Endodermal cell (in vitro differentiated cells): ENCODE measurements at regions not wholly inside any gene's neighbourhood (a gene's known extent, or its start where the extent isn't known, plus 50 kb on each side); places are given as distances from the start of the nearest gene placed in this dataset.

Source experiments
- DNase-seq: peaks from one replicate; pipeline ENCODE4 v3.0.0-alpha.2; 2017
- H3K27ac ChIP-seq: 2 replicates; pipeline ENCODE4 v1.5.1; 2013; ENCODE audit warnings: mild to moderate bottlenecking, low read depth, low read length, moderate library complexity
- H3K27me3 ChIP-seq: 2 replicates; pipeline ENCODE4 v1.6.1; 2013; ENCODE audit warnings: mild to moderate bottlenecking, low read length, moderate library complexity; ENCODE audit not compliant: insufficient read depth, control insufficient read depth, poor library complexity, severe bottlenecking
- H3K36me3 ChIP-seq: 2 replicates; pipeline ENCODE4 v1.7.0; 2013; ENCODE audit warnings: mild to moderate bottlenecking, low read length, moderate library complexity; ENCODE audit not compliant: control insufficient read depth, insufficient read depth
- H3K4me1 ChIP-seq: one replicate; pipeline ENCODE4 v1.7.0; 2013; ENCODE audit warnings: low read length; ENCODE audit not compliant: control insufficient read depth, insufficient read depth
- H3K4me3 ChIP-seq: 2 replicates; pipeline ENCODE4 v1.5.1; 2013; ENCODE audit warnings: mild to moderate bottlenecking, low read length, moderate library complexity
- H3K9ac ChIP-seq: 2 replicates; pipeline ENCODE4 v1.6.1; 2013; ENCODE audit warnings: mild to moderate bottlenecking, low read length, moderate library complexity; ENCODE audit not compliant: poor library complexity, severe bottlenecking; ENCODE audit errors: extremely low read depth
- H3K9me3 ChIP-seq: 2 replicates; pipeline ENCODE4 v1.6.1; 2013; ENCODE audit warnings: mild to moderate bottlenecking, low read length, moderate library complexity; ENCODE audit not compliant: control insufficient read depth
- H3K27ac Mint-ChIP-seq: 2 replicates; pipeline ENCODE4 v1.8.0; 2020; ENCODE audit warnings: mixed read lengths
- H3K27me3 Mint-ChIP-seq: 2 replicates; pipeline ENCODE4 v1.8.0; 2021; ENCODE audit warnings: mild to moderate bottlenecking, mixed read lengths; ENCODE audit not compliant: insufficient read depth
- H3K36me3 Mint-ChIP-seq: 2 replicates; pipeline ENCODE4 v1.8.0; 2020; ENCODE audit warnings: low read depth, mixed read lengths
- H3K4me1 Mint-ChIP-seq: 2 replicates; pipeline ENCODE4 v1.8.0; 2020; ENCODE audit warnings: mixed read lengths
- H3K4me3 Mint-ChIP-seq: 2 replicates; pipeline ENCODE4 v1.8.0; 2020; ENCODE audit warnings: mild to moderate bottlenecking, moderate library complexity, mixed read lengths
- H3K9me3 Mint-ChIP-seq: 2 replicates; pipeline ENCODE4 v1.8.0; 2020; ENCODE audit warnings: mild to moderate bottlenecking, mixed read lengths
- CTCF ChIP-seq: fragments of 200-600 bp; sonication (generic); conservative IDR thresholded peaks from 2 replicates; pipeline ENCODE4 v1.5.0; 2021; ENCODE audit warnings: antibody characterized with exemption, mild to moderate bottlenecking
- WGBS, 2 experiments: methylation state at CpG; one replicate each; pipeline versions ENCODE4 v1.1.5 to v1.1.7; 2013; ENCODE audit warnings: missing lambda C conversion rate in 2 of 2, mixed read lengths in 1 of 2; ENCODE audit not compliant: insufficient coverage in 1 of 2, insufficient read length in 1 of 2; 5-methylcytosine and 5-hydroxymethylcytosine counted together

GRCh38 chr11:98456308-98456680 is 564.5 kb upstream of the CNTN5 start:
- H3K9me3 Mint-ChIP-seq: no peaks in the 10 kb centered on the region
- Histone ChIP-seq H3K9me3 (no peaks in the 10 kb centered on the region), H3K9ac (no peak overlapping the region), H3K36me3 (no peaks in the 10 kb centered on the region), H3K4me1 (no peaks in the 10 kb centered on the region), H3K4me3 (no peak overlapping the region), H3K27me3 (no peaks in the 10 kb centered on the region), H3K27ac (no peak overlapping the region)
- WGBS, 2 experiments: 85 to 95% methylated on average over 1 to 5 of the region's 5 CpGs
- H3K4me1 Mint-ChIP-seq: peaks cover 9% of the 10 kb centered on the region
- no peaks in the 10 kb centered on the region for H3K36me3 Mint-ChIP-seq
- no peaks in the 10 kb centered on the region for H3K27me3 Mint-ChIP-seq
- TF ChIP-seq CTCF: no peak
- peak overlapping the region; percentile 82 for H3K27ac Mint-ChIP-seq
- H3K4me3 Mint-ChIP-seq: no peak overlapping the region
- DNase-seq: peak; percentile 44

GRCh38 chr11:98495016-98495415 is 525.7 kb upstream of the CNTN5 start:
- Histone ChIP-seq H3K4me3 (no peak overlapping the region), H3K9me3 (no peaks in the 10 kb centered on the region), H3K36me3 (no peaks in the 10 kb centered on the region), H3K27me3 (no peaks in the 10 kb centered on the region), H3K4me1 (peaks cover 9% of the 10 kb centered on the region), H3K27ac (no peak overlapping the region), H3K9ac (no peak overlapping the region)
- DNase-seq: no peak
- Mint-ChIP-seq H3K36me3 (no peaks in the 10 kb centered on the region), H3K4me3 (peak overlapping the region; percentile 52), H3K27ac (peak overlapping the region; percentile 76), H3K4me1 (peaks cover 34% of the 10 kb centered on the region), H3K27me3 (no peaks in the 10 kb centered on the region), H3K9me3 (no peaks in the 10 kb centered on the region)
- TF ChIP-seq CTCF: no peak
- 93% methylated on average over 2 of the region's 2 CpGs; no CpG with 5 or more reads in 1 of the 2 experiments for WGBS, 2 experiments

GRCh38 chr11:98495601-98496000 is 525.1 kb upstream of the CNTN5 start:
- H3K9ac ChIP-seq: no peak overlapping the region
- no peaks in the 10 kb centered on the region for H3K9me3 ChIP-seq
- Mint-ChIP-seq H3K9me3 (no peaks in the 10 kb centered on the region), H3K36me3 (no peaks in the 10 kb centered on the region), H3K4me1 (peaks cover 34% of the 10 kb centered on the region), H3K4me3 (no peak overlapping the region), H3K27me3 (no peaks in the 10 kb centered on the region), H3K27ac (peak overlapping the region; percentile 76)
- no peak for DNase-seq
- no peak overlapping the region for H3K27ac ChIP-seq
- WGBS, 2 experiments: 83 to 89% methylated on average over 3 to 5 of the region's 5 CpGs
- H3K4me3 ChIP-seq: no peak overlapping the region
- no peaks in the 10 kb centered on the region for H3K27me3 ChIP-seq
- peaks cover 9% of the 10 kb centered on the region for H3K4me1 ChIP-seq
- no peaks in the 10 kb centered on the region for H3K36me3 ChIP-seq
- no peak for TF ChIP-seq CTCF
